Uterus (tissue), 2 donors: ENCODE measurements at regions not wholly inside any gene's neighbourhood (a gene's known extent, or its start where the extent isn't known, plus 50 kb on each side); places are given as distances from the start of the nearest gene placed in this dataset.

ENCODE experiments used
- CTCF ChIP-seq, 4 experiments: fragments of 200-600 bp in 2 of 4; fragments of 450-650 bp in 2 of 4; sonication (generic) in 2 of 4; IDR thresholded peaks; one replicate each; pipeline ENCODE4 v1.5.1; 2016 to 2019; ENCODE audit warnings: antibody characterized with exemption in 4 of 4, mild to moderate bottlenecking in 2 of 4, moderate library complexity in 1 of 4
- POLR2A ChIP-seq, 2 donors: fragments of 450-650 bp; IDR thresholded peaks; one replicate each; pipeline ENCODE4 v1.6.1; 2016; ENCODE audit warnings: antibody characterized with exemption in 2 of 2, mild to moderate bottlenecking in 1 of 2, moderate library complexity in 1 of 2

GRCh38 chr18:1455605-1456004, 550.9 kb downstream of the ADCYAP1 start:
- TF ChIP-seq CTCF (IDR thresholded peaks at IDR 0.05) (no peak), POLR2A (IDR thresholded peaks at IDR 0.05) (no peak)
